HepG2 (cell line): ENCODE measurements at regions not wholly inside any gene's neighbourhood (a gene's known extent, or its start where the extent isn't known, plus 50 kb on each side); places are given as distances from the start of the nearest gene placed in this dataset.

Experiments
- ARHGAP35 ChIP-seq: sonication (generic); formaldehyde crosslinking; IDR thresholded peaks from 2 replicates; pipeline ENCODE4 v1.9.0; 2022; ENCODE audit warnings: mild to moderate bottlenecking, inconsistent platforms, moderate library complexity, missing genetic modification reagents, borderline replicate concordance
- CHCHD3 ChIP-seq: sonication (generic); formaldehyde crosslinking; IDR thresholded peaks from 2 replicates; pipeline ENCODE4 v1.8.0; 2022; ENCODE audit warnings: mild to moderate bottlenecking, missing genetic modification reagents, moderate library complexity
- GPN1 ChIP-seq: sonication (generic); formaldehyde crosslinking; IDR thresholded peaks from 2 replicates; pipeline ENCODE4 v1.5.1; 2020; ENCODE audit warnings: missing genetic modification reagents, borderline replicate concordance
- MXD1 ChIP-seq: sonication (generic); formaldehyde crosslinking; IDR thresholded peaks from 2 replicates; pipeline ENCODE4 v1.4.0; 2020; ENCODE audit warnings: mild to moderate bottlenecking, missing genetic modification reagents
- SALL1 ChIP-seq: sonication (generic); formaldehyde crosslinking; IDR thresholded peaks from 2 replicates; pipeline ENCODE4 v1.8.0; 2022; ENCODE audit warnings: mild to moderate bottlenecking, missing genetic modification reagents
- SKIL ChIP-seq: sonication (generic); formaldehyde crosslinking; IDR thresholded peaks from 2 replicates; pipeline ENCODE4 v1.8.0; 2022; ENCODE audit warnings: missing genetic modification reagents, mild to moderate bottlenecking, moderate library complexity, borderline replicate concordance
- TFDP1 ChIP-seq: IDR thresholded peaks from 2 replicates; pipeline ENCODE4 v1.6.1; 2016; ENCODE audit warnings: missing compliant biosample characterization, missing genetic modification reagents, borderline replicate concordance
- TOPORS ChIP-seq: sonication (generic); formaldehyde crosslinking; IDR thresholded peaks from 2 replicates; pipeline ENCODE4 v1.8.0; 2023; ENCODE audit warnings: mild to moderate bottlenecking, missing genetic modification reagents
- ZBTB2 ChIP-seq: sonication (generic); formaldehyde crosslinking; IDR thresholded peaks from 2 replicates; pipeline ENCODE4 v1.8.0; 2022; ENCODE audit warnings: low read depth, missing genetic modification reagents
- ZC3H4 ChIP-seq: sonication (generic); formaldehyde crosslinking; IDR thresholded peaks from 2 replicates; pipeline ENCODE4 v1.4.0; 2020; ENCODE audit warnings: missing genetic modification reagents, borderline replicate concordance
- ZNF337 ChIP-seq: sonication (generic); formaldehyde crosslinking; IDR thresholded peaks from 2 replicates; pipeline ENCODE4 v1.5.1; 2020; ENCODE audit warnings: missing genetic modification reagents, low read depth, mild to moderate bottlenecking, borderline replicate concordance
- ZNF646 ChIP-seq: sonication (generic); formaldehyde crosslinking; IDR thresholded peaks from 2 replicates; pipeline ENCODE4 v1.9.0; 2021; ENCODE audit warnings: mild to moderate bottlenecking, missing genetic modification reagents
- ZNF678 ChIP-seq: sonication (generic); formaldehyde crosslinking; IDR thresholded peaks from 2 replicates; pipeline ENCODE4 v1.4.0; 2020; ENCODE audit warnings: mild to moderate bottlenecking, missing genetic modification reagents
- ZNF749 ChIP-seq: sonication (generic); formaldehyde crosslinking; IDR thresholded peaks from 2 replicates; pipeline ENCODE4 v1.8.0; 2022; ENCODE audit warnings: mild to moderate bottlenecking, missing genetic modification reagents, moderate library complexity, borderline replicate concordance
- ZNF782 ChIP-seq: sonication (generic); formaldehyde crosslinking; IDR thresholded peaks from 2 replicates; pipeline ENCODE4 v1.4.0; 2020; ENCODE audit warnings: missing genetic modification reagents, mild to moderate bottlenecking, borderline replicate concordance
- ZNF83 ChIP-seq: sonication (generic); formaldehyde crosslinking; IDR thresholded peaks from 2 replicates; pipeline ENCODE4 v1.4.0; 2020; ENCODE audit warnings: missing genetic modification reagents, mild to moderate bottlenecking, borderline replicate concordance
- ZNF841 ChIP-seq: sonication (generic); formaldehyde crosslinking; IDR thresholded peaks from 2 replicates; pipeline ENCODE4 v1.8.1; 2023; ENCODE audit warnings: missing genetic modification reagents, borderline replicate concordance

- TF ChIP-seq ZBTB2 (CRISPR knock-in tag) (no peak), ZNF83 (no peak), TFDP1 (no peak), GPN1 (no peak), ZNF841 (CRISPR knock-in tag) (no peak), SKIL (CRISPR knock-in tag) (0 out of 2 replicates have a peak, but pooled peaks have one; percentile 29), SALL1 (CRISPR knock-in tag) (peak; percentile 95), ZNF337 (CRISPR knock-in tag) (no peak), ZNF646 (CRISPR knock-in tag) (no peak; the same call in 1 of the 2 replicates), ARHGAP35 (CRISPR knock-in tag) (no peak), ZNF749 (no peak), ZNF782 (CRISPR knock-in tag) (no peak), ZNF678 (CRISPR knock-in tag) (no peak), MXD1 (no peak), CHCHD3 (CRISPR knock-in tag) (no peak), ZC3H4 (CRISPR knock-in tag) (no peak), TOPORS (CRISPR knock-in tag) (no peak)
These were observed 55.4 kb upstream of the LPGAT1 start (continued) for GRCh38 chr1:211885747-211886522.
